Fibroblast of lung (primary cell): ENCODE measurements at regions not wholly inside any gene's neighbourhood (a gene's known extent, or its start where the extent isn't known, plus 50 kb on each side); places are given as distances from the start of the nearest gene placed in this dataset.

Source experiments
- EZH2 ChIP-seq: IDR thresholded peaks from 2 replicates; pipeline ENCODE4 v1.5.1; 2012; ENCODE audit warnings: low read length, control low read depth, mild to moderate bottlenecking; ENCODE audit errors: missing control alignments
- TF ChIP-seq, protein P1 (sequence below), 2 donors: IDR thresholded peaks in 1 of 2; conservative IDR thresholded peaks in 1 of 2; 1 replicate in 1 of 2; 2 replicates in 1 of 2; pipeline ENCODE4 v1.5.1; 2011 to 2012; ENCODE audit warnings: low read length in 2 of 2, control low read depth in 1 of 2, inconsistent platforms in 1 of 2, low read depth in 1 of 2, mild to moderate bottlenecking in 1 of 2

DNA sequence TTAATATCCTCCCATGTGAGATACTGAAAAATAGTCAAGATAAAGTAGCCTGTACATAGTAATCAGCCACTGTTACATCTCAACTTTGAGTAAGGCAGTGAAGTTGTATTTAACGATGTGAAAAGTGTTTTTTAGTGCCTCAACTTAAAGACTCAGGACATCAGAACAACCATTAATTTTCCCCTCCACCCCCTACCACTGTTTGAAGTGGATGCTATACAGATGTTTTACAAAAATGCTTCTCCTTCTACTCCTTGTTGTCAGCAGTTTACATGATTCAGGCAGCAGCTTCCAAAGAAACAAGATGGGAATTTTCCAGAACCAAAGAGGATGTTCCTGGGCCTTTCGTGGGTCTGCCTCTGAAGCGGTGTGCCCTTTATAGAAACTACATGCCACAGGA is 143.6 kb downstream of the RPAP3 start:
- TF ChIP-seq, protein P1, sequence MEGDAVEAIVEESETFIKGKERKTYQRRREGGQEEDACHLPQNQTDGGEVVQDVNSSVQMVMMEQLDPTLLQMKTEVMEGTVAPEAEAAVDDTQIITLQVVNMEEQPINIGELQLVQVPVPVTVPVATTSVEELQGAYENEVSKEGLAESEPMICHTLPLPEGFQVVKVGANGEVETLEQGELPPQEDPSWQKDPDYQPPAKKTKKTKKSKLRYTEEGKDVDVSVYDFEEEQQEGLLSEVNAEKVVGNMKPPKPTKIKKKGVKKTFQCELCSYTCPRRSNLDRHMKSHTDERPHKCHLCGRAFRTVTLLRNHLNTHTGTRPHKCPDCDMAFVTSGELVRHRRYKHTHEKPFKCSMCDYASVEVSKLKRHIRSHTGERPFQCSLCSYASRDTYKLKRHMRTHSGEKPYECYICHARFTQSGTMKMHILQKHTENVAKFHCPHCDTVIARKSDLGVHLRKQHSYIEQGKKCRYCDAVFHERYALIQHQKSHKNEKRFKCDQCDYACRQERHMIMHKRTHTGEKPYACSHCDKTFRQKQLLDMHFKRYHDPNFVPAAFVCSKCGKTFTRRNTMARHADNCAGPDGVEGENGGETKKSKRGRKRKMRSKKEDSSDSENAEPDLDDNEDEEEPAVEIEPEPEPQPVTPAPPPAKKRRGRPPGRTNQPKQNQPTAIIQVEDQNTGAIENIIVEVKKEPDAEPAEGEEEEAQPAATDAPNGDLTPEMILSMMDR (conservative IDR thresholded peaks at IDR 0.05 in 1 of 2, IDR thresholded peaks at IDR 0.05 in 1 of 2; ENCODE audit: low read depth in 1 of 2, low read length in 2 of 2) = no peak
- TF ChIP-seq EZH2 = no peak
